T-helper 2 cell treated with Interferon-gamma antibody and Interleukin-4, amounts not matched to agents 100 ng/mL and 5 ng/mL, for 36 hours (primary cell): ENCODE measurements at regions not wholly inside any gene's neighbourhood (a gene's known extent, or its start where the extent isn't known, plus 50 kb on each side); places are given as distances from the start of the nearest gene placed in this dataset.

Experiments
- intact Hi-C: fragments of 100-400 bp; cut with micrococcal nuclease; formaldehyde crosslinking; loops from one replicate; pipeline ENCODE4 v1.15.1; 2023

DNA sequence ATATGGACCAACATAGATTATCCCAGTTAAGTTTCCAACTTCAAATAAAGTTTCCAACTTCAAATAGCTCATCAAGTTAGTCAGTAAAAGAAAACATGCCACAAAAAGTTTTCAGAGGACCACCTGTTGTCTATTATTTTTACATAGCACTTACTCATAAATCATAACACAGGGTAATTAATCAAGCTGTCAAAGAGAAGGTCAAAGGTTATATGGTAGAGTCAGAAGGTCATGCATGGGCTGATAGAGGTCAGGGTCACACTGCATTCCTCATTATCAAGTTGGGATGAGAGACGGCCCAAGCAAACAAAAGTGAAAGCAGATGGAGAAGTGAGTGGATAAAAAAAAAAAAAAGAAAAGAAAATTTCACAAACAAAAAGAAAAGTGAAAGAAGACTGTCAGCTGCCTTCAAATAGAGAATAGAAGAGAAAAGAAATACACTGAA is 145.5 kb upstream of the POU5F2 start:
- intact Hi-C loops: no loop called here

DNA sequence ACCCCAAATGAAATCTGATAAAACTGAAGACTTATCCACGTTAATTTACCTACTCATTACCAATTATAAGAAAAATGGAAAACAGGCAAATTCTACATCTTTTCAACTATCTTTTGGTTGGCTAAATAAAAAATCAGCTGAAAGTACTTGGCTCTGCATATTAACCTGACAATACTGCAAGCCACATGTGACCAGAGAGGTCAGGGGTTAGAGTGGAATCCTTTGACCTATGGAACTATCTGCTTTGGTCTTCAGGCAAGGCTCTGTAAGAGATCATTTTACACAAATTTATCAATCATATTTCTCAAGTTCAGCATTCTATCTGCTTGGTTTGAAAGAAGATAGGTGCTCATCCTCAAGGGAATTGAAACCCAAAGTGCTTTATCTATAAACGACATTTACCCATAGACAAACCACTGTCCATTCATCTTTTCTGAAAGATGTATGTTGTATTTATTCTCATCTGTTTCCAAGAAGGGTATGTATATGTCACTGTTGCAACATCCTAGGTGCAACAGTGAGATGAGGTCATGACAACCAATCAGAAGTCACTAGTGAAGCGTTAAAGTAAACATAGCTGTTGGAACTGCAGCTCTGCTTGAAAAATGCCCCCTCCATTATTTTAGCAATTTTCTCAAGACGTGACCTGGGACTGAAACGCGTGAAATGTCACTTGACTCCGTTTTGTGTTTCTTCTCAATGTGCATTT is 144.9 kb upstream of the POU5F2 start:
- intact Hi-C loops: no loop called here

DNA sequence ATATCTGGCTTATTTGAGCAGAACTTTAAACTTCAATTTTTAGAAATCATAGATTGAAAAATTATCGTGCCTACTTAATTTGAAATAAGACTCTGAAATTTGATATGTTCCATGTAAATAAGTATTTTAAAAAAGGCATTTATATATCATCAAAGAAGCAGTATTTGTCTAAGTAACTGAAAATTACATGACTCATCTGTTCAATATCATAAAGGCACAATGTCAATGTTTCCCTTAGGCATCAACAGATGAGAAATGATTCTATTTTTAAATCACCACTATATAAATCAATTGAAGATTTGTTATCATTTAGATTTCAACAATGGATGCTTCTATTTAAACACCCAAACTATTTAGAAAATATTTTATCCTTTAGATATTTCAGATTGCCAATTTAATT is 142.9 kb upstream of the POU5F2 start:
- intact Hi-C loops: no loop called here

DNA sequence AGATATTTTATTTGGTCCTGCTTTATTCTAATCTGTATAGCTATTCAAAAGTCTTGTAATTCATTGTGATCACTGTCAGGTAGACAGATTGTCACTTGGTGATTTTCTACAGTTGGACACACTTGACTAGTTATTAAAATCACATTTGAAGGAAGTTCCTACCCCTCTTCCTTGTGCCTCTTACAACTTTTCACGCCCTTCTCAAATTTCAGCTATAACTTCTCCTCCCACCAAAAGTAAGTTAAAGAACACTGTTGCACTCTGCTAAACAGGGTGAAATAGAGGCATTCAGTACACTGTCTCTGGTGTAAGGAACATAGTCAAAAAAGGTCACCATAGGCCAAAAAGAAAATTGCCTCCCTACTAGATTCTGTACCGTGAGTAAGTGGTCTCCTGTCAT is 142.1 kb upstream of the POU5F2 start:
- intact Hi-C loops: no loop called here

DNA sequence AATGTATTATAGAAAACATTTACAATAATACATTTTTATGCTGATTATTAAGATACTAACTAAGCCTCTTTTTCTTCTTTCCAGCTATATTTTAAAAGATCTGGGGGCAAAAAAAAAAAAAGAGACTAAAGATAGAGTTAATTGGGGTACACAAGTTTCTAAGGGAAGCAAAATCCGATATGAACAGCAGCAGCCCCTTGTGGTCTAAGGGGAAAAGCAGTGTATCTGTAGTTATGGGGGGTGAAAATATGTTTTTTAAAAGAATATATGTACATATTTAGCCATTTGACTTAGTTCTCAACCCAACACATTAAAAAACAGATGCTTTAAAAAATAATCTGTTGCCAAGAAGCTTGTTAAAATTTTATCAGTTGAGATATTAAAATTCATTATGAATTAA is 134.3 kb upstream of the POU5F2 start:
- intact Hi-C loops: no loop called here

DNA sequence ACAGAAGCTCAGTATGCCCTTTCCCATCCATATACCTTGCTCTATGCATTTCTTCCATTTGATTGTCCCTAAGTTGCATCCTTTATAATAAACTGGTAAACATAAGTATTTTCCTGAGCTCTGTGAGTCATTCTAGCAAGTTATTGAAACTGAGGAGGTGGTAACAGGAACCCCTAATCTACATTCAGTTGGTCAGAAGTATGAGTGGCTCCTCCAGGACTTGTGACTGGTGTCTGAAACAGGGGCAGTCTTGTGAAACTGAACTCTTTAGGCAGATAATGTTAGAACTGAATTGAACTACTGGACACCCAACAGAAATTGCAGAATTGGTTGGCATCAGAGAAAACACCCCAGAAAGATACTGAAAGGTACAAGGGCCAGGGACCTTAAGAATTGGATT is 133.1 kb upstream of the POU5F2 start:
- intact Hi-C loops: no loop called here

DNA sequence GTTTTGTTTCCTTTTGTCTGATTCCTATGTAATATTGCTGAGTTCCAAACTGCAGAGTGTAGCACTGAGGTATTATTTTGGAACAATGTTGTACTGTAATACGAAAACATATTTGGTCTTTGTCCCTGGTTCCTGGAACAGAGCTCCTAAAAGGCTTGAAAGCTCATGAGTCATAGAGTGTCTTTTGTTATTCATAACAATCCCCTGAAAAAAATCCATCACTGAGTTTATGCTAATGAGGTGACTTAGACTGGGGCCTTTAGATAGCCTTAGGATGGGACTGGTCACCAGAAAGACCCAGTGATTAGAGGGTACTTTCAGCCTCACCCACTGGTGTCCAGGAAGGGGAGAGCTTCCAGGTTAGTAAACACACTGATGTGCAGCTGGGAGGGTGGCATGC is 132.7 kb upstream of the POU5F2 start:
- intact Hi-C loops: no loop called here

DNA sequence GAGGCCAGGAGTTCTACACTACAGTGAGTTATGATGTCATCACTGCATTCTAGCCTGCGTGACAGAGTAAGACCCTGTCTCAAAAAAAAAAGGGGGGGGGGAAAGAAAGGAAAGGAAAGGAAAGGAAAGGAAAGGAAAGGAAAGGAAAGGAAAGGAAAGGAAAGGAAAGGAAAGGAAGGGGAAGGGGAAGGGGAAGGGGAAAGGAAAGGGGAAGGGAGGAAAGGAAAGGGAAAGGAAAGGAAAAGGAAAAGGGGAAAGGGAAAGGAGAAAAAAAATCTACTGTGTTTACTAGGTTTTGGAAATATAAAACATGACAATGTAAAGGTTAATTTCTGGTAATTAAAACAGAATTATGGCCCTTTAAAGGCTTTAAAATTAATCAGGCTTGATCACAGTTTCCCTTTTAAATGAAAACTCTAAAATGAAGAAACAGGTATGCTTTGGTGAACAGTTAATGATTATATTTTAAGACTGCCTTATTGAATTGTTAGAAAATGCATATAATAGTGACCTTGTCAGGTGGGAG is 131.9 kb upstream of the POU5F2 start:
- intact Hi-C loops: no loop called here

DNA sequence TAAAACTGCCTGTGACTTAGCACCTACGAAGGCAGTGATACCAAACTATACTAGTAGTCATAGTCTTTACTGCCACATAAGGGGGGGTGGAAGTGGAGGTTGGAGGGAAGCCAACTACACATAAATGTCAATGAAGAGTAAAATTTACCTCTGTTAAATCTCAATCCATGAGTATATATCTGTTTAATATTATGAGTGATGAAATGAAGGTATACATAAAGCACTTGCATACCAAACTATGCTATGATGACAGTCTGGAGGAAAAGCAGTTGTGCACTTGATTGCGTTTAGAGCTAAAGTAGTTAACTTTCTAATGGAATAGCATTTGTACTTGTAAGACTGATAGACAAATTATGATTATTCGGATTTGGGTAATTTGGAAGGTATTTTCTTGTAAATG is 129.2 kb upstream of the POU5F2 start:
- intact Hi-C loops: no loop called here

DNA sequence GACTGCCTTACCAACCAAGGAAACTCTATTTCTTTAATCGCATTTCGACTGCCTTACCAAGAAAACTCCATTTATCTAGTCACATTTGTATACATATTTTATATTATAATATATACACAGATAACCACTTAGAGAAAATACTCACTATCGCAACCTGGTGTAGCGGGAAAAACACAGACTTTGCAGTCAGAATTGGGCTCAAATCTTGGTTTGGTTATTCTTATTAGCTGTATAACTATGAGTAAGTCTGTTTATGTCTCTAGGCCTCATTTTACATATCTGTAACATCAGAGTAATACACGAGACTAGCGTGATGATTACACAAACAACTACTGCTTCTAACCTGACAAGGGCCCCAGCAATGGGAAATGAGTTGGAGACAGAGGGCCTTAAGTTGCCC is 127.5 kb upstream of the POU5F2 start:
- intact Hi-C loops: no loop called here

DNA sequence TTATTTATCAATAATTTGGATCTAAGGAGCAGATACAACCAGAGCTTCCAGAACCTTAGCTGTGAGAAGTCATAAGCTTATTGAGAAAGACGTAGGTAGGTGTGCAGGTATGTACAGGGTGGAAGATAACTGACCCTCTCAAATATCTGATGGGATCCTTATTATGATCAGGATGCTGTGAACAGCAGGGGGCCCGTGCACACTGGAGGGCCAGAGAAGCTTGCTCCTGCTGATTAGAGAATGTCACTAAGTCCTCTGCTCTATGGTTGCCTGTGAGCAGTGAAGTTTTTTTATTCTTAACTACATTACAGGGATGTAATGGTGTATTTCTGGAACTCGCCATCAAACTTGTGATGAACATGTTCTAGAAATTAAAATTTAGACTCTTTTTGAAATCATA is 108.9 kb upstream of the POU5F2 start:
- intact Hi-C loops: no loop called here

DNA sequence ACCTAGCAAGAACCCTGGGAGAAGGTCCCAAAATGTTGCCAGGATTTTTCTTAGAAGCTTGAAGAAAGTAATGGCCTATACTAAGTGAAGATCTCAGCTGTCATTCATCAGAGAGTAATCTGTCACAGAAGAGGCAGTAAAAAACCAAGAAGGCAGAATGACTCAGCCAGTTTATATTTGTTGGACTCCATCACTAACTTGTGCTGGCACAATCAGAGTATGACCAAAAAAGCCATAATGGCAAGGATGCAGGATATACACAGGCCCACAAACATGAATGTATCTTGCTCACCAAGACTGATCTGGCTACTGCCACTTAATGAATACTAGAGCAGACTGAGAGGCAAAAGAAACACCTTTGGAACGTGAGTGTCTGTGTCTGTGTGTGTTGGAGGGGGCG is 104.0 kb upstream of the POU5F2 start:
- intact Hi-C loops: no loop called here

DNA sequence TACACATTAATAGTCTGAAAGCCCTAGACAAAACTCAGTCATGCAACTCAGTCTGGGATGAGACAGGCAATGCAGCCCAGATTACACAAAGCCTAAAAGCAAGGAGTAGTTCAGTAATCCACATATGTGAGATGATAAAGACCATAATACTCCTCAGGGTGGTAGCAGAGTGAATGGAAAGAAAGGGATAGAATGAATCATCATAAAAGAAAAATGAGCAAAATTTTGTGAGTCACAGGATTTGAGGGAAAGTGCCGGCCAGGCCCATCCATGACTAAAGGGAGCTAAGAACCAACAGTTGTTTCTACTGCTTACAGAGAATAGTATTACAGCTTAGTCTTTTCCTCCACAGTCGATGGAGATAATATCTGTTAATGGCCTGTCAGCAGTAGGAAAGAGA is 90.0 kb upstream of the POU5F2 start:
- intact Hi-C loops: no loop called here

DNA sequence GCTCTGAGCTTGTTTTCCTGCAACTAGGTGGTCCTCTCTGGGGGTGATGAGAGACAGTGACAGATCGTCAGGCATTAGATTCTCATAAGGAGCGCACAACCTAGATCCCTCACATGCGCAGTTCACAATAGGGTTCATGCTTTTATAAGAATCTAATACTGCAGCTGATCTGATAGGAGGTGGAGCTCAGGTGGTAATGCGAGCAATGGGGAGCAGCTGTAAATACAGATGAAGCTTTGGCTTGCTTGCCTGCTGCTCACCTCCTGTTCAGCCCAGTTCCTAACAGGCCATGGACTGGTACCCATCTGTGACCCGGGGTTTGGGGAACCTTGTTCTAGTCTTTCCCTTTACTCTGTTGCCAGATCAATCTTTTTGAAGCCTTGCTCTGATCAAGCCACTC is 89.5 kb upstream of the POU5F2 start:
- intact Hi-C loops: no loop called here

DNA sequence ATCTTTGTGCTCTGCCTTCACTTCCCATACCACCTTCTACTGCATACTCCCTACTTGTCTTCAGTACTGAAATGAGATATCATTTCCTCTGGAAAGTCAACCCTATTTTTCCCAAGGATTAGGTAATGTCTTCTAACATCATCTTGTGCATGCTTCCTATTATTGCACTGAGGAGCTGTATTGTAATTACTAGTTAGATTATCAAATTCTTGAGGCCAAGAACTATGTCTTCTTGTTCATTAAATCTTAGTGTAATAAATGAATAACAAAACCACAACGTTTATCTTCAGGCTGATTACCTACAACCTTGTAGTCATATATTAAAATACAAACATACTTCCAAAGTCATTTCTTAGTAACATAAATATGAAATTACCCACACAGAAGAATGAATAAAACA is 87.9 kb upstream of the POU5F2 start:
- intact Hi-C loops: no loop called here

DNA sequence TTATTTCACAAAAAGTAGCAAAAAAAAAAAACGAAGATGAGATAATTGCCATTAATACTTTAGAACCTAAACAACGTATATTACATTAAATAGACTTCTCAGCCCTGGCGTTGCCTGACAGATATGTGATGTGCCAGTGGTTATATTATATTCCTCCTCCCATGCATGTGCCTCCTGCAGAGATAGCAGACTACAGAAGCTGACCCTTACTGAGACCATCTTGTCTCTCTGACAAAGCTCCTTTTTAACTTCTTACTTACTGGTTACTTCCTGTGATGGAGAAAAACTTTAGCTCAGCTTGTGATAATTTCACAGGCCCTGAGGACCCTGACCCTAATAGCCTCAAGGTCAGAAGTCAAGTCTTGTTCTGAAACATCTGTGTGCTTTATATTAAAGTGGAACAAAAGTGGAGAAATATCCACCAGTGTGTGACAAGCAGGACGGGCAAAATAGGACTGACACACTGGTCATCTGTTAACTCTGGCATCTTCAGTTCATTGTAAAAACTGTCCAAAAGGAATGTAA is 80.6 kb upstream of the POU5F2 start:
- intact Hi-C loops: no loop called here

DNA sequence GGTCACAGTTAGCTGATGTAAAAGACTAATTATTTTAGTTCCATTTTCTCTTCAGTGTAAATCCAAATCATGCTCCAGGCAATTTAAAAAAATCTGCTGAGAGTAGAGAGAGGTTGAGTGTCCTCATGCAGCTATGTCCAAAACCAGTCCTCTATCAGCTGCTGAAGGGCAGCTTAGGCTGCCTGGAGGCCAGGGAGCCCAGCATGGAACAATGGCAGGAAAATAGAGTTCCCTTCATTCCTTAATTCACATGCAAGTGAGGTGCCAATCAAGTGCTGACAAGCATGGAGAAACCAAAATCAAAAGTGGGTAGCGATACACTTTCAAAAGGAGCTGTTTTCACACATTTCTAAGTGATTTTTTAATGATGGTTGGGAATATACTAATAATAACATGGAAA is 78.3 kb upstream of the POU5F2 start:
- intact Hi-C loops: no loop called here

DNA sequence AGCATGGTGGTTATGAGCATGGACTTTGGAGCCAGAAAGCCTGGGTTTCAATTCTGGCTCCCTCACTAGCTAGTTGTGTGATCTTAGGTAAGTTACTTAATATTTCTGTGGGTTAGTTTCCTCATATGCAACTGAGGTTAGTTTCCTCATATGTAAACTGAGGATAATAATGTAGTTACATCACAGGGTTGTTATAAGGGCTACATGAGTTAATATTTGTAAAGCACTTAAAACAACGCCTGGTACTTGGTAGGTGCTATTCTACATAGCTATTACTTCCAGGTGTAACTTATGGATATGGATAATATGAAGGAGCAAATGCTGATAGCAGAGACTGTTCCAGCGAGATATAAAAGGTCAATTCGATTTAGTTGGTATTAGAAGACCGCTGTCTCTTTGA is 69.4 kb upstream of the POU5F2 start:
- intact Hi-C loops: no loop called here

DNA sequence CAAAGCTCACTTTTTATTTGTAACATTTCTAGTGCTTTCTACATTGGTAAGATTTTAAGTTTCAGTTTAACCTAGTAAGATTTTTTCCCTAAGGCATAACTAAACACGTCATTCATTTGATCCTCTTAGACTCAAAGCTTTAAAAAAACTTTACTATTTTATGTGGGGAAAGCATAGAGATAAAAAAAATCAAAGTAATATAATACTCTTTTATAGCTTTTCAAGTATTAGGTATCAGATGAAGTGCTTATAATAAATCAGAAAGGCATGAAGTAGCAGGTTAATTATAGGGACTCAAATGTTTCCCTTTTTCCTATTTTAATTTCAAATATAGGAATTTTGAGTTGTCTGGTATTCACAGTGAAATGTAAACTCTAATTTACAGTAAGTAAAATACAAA is 68.0 kb upstream of the POU5F2 start:
- intact Hi-C loops: no loop called here

DNA sequence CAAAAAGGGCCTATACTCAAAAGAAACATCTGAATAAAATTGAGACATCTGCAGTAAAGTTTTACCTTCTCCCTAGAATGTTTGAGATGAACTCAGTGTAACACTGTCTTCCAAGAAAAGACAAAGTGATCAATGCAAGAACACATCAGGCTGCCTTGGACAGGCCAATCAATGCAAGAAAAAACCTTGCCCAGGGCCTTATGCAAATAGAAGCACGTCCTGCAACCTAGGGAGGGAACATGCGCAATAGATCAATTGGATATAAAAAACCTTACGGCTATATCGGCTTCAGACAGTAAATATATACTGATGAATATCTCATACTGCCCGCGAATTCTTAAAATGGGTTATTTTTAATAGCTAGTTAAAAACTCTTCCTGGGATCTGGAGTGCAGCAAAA is 66.4 kb upstream of the POU5F2 start:
- intact Hi-C loops: no loop called here

DNA sequence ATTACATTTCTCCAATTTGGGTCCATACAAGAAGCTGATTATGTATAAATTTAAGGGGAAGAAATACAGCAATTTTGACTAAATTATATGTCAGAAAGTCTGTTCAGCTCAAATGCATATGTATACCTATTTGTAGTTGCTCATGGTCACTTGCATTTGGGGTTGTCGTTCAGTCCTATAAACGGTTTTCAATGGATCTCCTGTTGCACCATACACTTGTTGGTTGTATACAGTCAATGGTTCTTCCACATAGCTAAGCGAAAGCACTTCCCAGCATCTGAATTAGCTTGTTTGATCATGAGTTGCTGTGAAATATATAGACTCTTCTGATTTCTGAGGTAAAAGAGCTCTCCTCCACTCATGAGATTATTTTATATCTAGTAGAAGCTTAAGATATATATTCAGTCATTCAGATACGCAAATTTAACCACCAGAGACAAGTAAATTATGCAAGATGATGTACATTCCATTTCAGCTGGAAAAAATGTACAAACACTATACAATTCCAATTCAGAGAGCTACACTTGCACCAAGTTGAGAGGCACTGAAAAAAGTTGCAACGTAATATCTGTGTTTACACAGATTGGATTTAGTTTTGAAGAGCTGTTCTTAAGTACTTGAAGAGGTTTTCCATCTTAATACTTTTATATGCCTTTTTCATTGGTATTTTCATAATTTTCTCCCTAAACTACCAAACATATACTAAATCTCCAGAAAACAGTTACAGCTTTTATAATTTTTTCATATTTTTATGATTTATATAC is 64.4 kb upstream of the POU5F2 start:
- intact Hi-C loops: no loop called here

DNA sequence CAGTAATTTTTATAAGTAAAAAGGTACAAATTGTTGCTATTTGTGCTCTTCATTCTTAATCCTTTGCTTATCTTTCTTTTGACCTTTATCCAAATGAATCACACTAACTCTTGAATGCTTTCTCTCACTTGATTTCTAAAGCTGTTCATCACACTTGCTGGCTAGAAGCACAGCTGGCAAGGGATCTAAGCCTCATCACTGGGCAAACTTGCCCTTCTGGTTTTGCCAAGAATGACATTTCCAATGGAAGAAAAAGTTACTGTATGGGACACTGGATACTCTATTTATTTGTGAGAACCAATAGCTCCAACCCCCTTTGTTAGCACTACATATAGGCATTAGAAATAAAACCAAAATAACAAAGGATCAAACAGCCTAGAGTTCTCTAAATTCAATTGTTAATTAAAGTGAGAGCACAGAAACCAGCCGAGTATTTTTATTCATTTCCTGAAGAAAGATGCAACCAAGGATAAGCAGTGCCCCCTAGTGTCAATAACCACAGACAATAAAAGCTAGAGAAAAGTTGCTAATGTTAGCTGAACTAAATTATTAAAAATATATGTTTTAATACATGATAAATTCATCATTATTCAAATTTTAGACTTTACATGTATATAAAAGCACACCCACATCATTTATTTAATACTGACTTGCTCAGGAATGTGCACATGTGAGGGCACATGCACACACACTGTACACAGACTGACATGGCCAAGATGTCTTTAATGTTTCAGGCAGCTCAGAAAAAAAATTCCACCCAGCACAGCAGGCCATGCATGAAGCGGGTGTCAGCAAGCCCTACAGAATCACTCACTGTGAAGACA is 59.8 kb upstream of the POU5F2 start:
- intact Hi-C loops: loop anchor here (1.0 to 5.0 kb wide), 3 partner anchors 194 to 1874 kb away; partner anchors contain the start of gene NR2F1-AS1
